IMR-90 (cell line): ENCODE measurements at regions not wholly inside any gene's neighbourhood (a gene's known extent, or its start where the extent isn't known, plus 50 kb on each side); places are given as distances from the start of the nearest gene placed in this dataset.

Source experiments
- ATAC-seq: fragments of 200-7000 bp; cut with Tn5 transposase; 2 replicates; pipeline ENCODE4 v1.9.1; 2020; ENCODE audit warnings: low read depth, mild to moderate bottlenecking, moderate library complexity
- BruUV-seq: library from RNA; stranded (reverse); fragments of 400-500 nt; replicated peaks from 2 replicates; lab custom pipeline; 2021; lab: Mats Ljungman, UMichigan
- CTCF ChIA-PET: fragments of 300-600 bp; formaldehyde crosslinking; extraction: SDS; loops from one replicate; lab custom pipeline; 2021; ENCODE audit warnings: antibody characterized with exemption; lab: Yijun Ruan, JAX
- POLR2A ChIA-PET: fragments of 300-600 bp; sonication (Branson Sonifier 250); formaldehyde crosslinking; loops from one replicate; lab custom pipeline; 2022; ENCODE audit warnings: antibody characterized with exemption; ENCODE audit not compliant: unreplicated experiment; lab: Charles Lee
- DNase-seq: peaks from one replicate; pipeline ENCODE4 v3.0.0; 2013
- H2AFZ ChIP-seq: replicated peaks from 2 replicates; pipeline ENCODE3; 2013; ENCODE audit warnings: low read length, mild to moderate bottlenecking; ENCODE audit not compliant: poor library complexity
- H2AK5ac ChIP-seq: 2 replicates; pipeline ENCODE4 v1.6.1; 2013; ENCODE audit warnings: low read depth, low read length, inconsistent platforms
- H2AK9ac ChIP-seq: replicated peaks from 2 replicates; pipeline ENCODE3; 2013; ENCODE audit warnings: mild to moderate bottlenecking, low read depth, low read length, moderate library complexity; ENCODE audit not compliant: poor library complexity
- H2BK120ac ChIP-seq: 2 replicates; pipeline ENCODE4 v1.6.1; 2013; ENCODE audit warnings: low read depth, low read length, inconsistent platforms
- H2BK15ac ChIP-seq: 3 replicates; pipeline ENCODE4 v1.6.1; 2013; ENCODE audit warnings: low read depth, low read length, inconsistent platforms
- H2BK20ac ChIP-seq: 2 replicates; pipeline ENCODE4 v1.6.1; 2013; ENCODE audit warnings: low read depth, mild to moderate bottlenecking, inconsistent platforms, low read length, moderate library complexity
- H2BK5ac ChIP-seq: 2 replicates; pipeline ENCODE4 v1.6.1; 2013; ENCODE audit warnings: mild to moderate bottlenecking, low read depth, low read length, inconsistent platforms; ENCODE audit not compliant: poor library complexity, severe bottlenecking
- H3K14ac ChIP-seq: replicated peaks from 2 replicates; pipeline ENCODE4 v1.6.1; 2013; ENCODE audit warnings: low read depth, low read length, inconsistent platforms
- H3K18ac ChIP-seq: 2 replicates; pipeline ENCODE4 v1.6.1; 2013; ENCODE audit warnings: low read depth, low read length, control low read depth
- H3K23ac ChIP-seq: 2 replicates; pipeline ENCODE4 v1.6.1; 2013; ENCODE audit warnings: low read depth, low read length, inconsistent platforms
- H3K27ac ChIP-seq: 2 replicates; pipeline ENCODE4 v1.5.1; 2013; ENCODE audit warnings: mild to moderate bottlenecking, control low read depth, low read length; ENCODE audit not compliant: insufficient read depth
- H3K27me3 ChIP-seq: 2 replicates; pipeline ENCODE4 v1.6.1; 2013; ENCODE audit warnings: low read length; ENCODE audit not compliant: control insufficient read depth, insufficient read depth
- H3K36me3 ChIP-seq: 2 replicates; pipeline ENCODE4 v1.6.1; 2013; ENCODE audit warnings: low read length, mixed read lengths; ENCODE audit not compliant: control insufficient read depth, insufficient read depth
- H3K4ac ChIP-seq: 2 replicates; pipeline ENCODE4 v1.6.1; 2013; ENCODE audit warnings: low read depth, low read length, inconsistent platforms
- H3K4me1 ChIP-seq: 2 replicates; pipeline ENCODE4 v1.6.1; 2013; ENCODE audit warnings: low read length, mixed read lengths; ENCODE audit not compliant: control insufficient read depth, insufficient read depth
- H3K4me2 ChIP-seq: 2 replicates; pipeline ENCODE4 v1.6.1; 2013; ENCODE audit warnings: low read depth, mild to moderate bottlenecking, control low read depth, low read length, moderate library complexity
- H3K4me3 ChIP-seq: 2 replicates; pipeline ENCODE4 v1.5.1; 2013; ENCODE audit warnings: low read depth, mild to moderate bottlenecking, control low read depth, low read length, moderate library complexity; ENCODE audit not compliant: insufficient read depth
- H3K56ac ChIP-seq: 2 replicates; pipeline ENCODE4 v1.6.1; 2013; ENCODE audit warnings: low read length, inconsistent platforms; ENCODE audit not compliant: insufficient read depth; ENCODE audit errors: extremely low read depth
- H3K79me1 ChIP-seq, 2 experiments: 2 replicates each; pipeline ENCODE4 v1.6.1; 2013; ENCODE audit warnings: low read length in 2 of 2, inconsistent platforms in 1 of 2, low read depth in 1 of 2
- H3K9ac ChIP-seq: 2 replicates; pipeline ENCODE4 v1.6.1; 2013; ENCODE audit warnings: low read depth, low read length, control low read depth
- H3K9me1 ChIP-seq: 2 replicates; pipeline ENCODE4 v1.6.1; 2013; ENCODE audit warnings: low read length, inconsistent platforms; ENCODE audit not compliant: insufficient read depth
- H3K9me3 ChIP-seq: 2 replicates; pipeline ENCODE4 v1.6.1; 2013; ENCODE audit warnings: low read length; ENCODE audit not compliant: control insufficient read depth, insufficient read depth
- H4K20me1 ChIP-seq: 2 replicates; pipeline ENCODE4 v1.6.1; 2013; ENCODE audit warnings: low read length, inconsistent platforms; ENCODE audit not compliant: insufficient read depth
- H4K5ac ChIP-seq: 2 replicates; pipeline ENCODE4 v1.6.1; 2013; ENCODE audit warnings: mild to moderate bottlenecking, low read depth, low read length, control low read depth
- H4K8ac ChIP-seq, 2 experiments: 2 replicates each; pipeline ENCODE4 v1.6.1; 2013; ENCODE audit warnings: low read depth in 2 of 2, low read length in 2 of 2, control low read depth in 1 of 2, inconsistent platforms in 1 of 2
- H4K91ac ChIP-seq: 2 replicates; pipeline ENCODE4 v1.6.1; 2013; ENCODE audit warnings: low read depth, low read length, inconsistent platforms; ENCODE audit not compliant: insufficient read depth
- BHLHE40 ChIP-seq: fragments of 150-350 bp; IDR thresholded peaks from 2 replicates; pipeline ENCODE4 v1.6.1; 2016; ENCODE audit warnings: mild to moderate bottlenecking, low read depth, low read length
- CTCF ChIP-seq: conservative IDR thresholded peaks from 2 replicates; pipeline ENCODE4 v1.5.1; 2012; ENCODE audit warnings: mild to moderate bottlenecking, low read depth, low read length, improper control_type of control experiment
- FOS ChIP-seq: fragments of 150-350 bp; IDR thresholded peaks from 2 replicates; pipeline ENCODE4 v1.6.1; 2016; ENCODE audit warnings: low read depth, low read length
- MAFK ChIP-seq: IDR thresholded peaks from 2 replicates; pipeline ENCODE4 v1.6.1; 2012; ENCODE audit warnings: low read depth, low read length, improper control_type of control experiment
- POLR2A ChIP-seq: IDR thresholded peaks from 2 replicates; pipeline ENCODE4 v1.6.1; 2012; ENCODE audit warnings: mild to moderate bottlenecking, low read depth, low read length
- RAD21 ChIP-seq: IDR thresholded peaks from 2 replicates; pipeline ENCODE4 v1.6.1; 2012; ENCODE audit warnings: low read length, improper control_type of control experiment
- RCOR1 ChIP-seq: IDR thresholded peaks from 2 replicates; pipeline ENCODE4 v1.6.1; 2012; ENCODE audit warnings: mild to moderate bottlenecking, low read length, improper control_type of control experiment; ENCODE audit not compliant: insufficient replicate concordance
- RFX5 ChIP-seq: IDR thresholded peaks from 2 replicates; pipeline ENCODE4 v1.8.0; 2012; ENCODE audit warnings: low read depth, mild to moderate bottlenecking, low read length, moderate library complexity
- SMC3 ChIP-seq: fragments of 150-350 bp; IDR thresholded peaks from 2 replicates; pipeline ENCODE4 v1.6.1; 2016; ENCODE audit warnings: low read depth, mild to moderate bottlenecking, antibody characterized with exemption, low read length, moderate library complexity
- USF2 ChIP-seq: fragments of 150-350 bp; IDR thresholded peaks from 2 replicates; pipeline ENCODE4 v1.6.1; 2017; ENCODE audit warnings: mild to moderate bottlenecking, antibody characterized with exemption, low read length, low read depth
- WGBS, 2 experiments: methylation state at CpG; one replicate each; pipeline versions ENCODE4 v1.1.5 to v1.1.7; 2013; ENCODE audit warnings: missing lambda C conversion rate in 2 of 2; ENCODE audit not compliant: insufficient read length in 1 of 2; ENCODE audit errors: extremely low coverage in 2 of 2; 5-methylcytosine and 5-hydroxymethylcytosine counted together
- dilution Hi-C: fragments of 300-500 bp; cut with HindIII; formaldehyde crosslinking; loops from one replicate; pipeline ENCODE4 v1.14.3; 2018; ENCODE audit warnings: low sequenced_read_pairs; ENCODE audit not compliant: unreplicated experiment
- in situ Hi-C: fragments of 300-500 bp; cut with MboI; formaldehyde crosslinking; loops from 3 replicates; pipeline ENCODE4 v1.14.3; 2019; ENCODE audit warnings: low sequenced_read_pairs, inconsistent platforms, mixed read lengths
- intact Hi-C: fragments of 100-400 bp; cut with micrococcal nuclease; formaldehyde crosslinking; loops from 2 replicates; pipeline ENCODE4 v1.10.0; 2022
- TF ChIP-seq, protein P1 (sequence below): fragments of 150-350 bp; IDR thresholded peaks from 2 replicates; pipeline ENCODE4 v1.6.1; 2016; ENCODE audit warnings: low read depth, mild to moderate bottlenecking, low read length, moderate library complexity, borderline replicate concordance

GRCh38 chr6:22372922-22373321 is 76.1 kb upstream of the PRL start:
- H3K56ac ChIP-seq, result no peak overlapping the region
- H2AFZ ChIP-seq, result no peak overlapping the region
- H2BK120ac ChIP-seq, result no peak overlapping the region
- H4K8ac ChIP-seq, result no peak overlapping the region
- no peak overlapping the region for H3K4me3 ChIP-seq
- H3K4me1 ChIP-seq, result no peaks in the 10 kb centered on the region
- no peak overlapping the region for H3K23ac ChIP-seq
- no CpG with 5 or more reads among the region's 2 CpGs for WGBS, 2 experiments
- H3K9me1 ChIP-seq, result no peaks in the 10 kb centered on the region
- H3K9ac ChIP-seq, result no peak overlapping the region
- no peak overlapping the region for H2AK5ac ChIP-seq
- dilution Hi-C loops, result no loop called here
- H2BK5ac ChIP-seq, result no peak overlapping the region
- H3K9me3 ChIP-seq, result no peaks in the 10 kb centered on the region
- POLR2A ChIA-PET, result interaction anchor here (0.6 kb wide), 1 partner anchor 386 kb away, joined by 4 read pairs; no protein-coding TSS in a partner anchor
- H3K27me3 ChIP-seq, result no peaks in the 10 kb centered on the region
- no peak overlapping the region for H3K18ac ChIP-seq
- no peaks in the 10 kb centered on the region for H3K36me3 ChIP-seq
- no peak overlapping the region for H2BK20ac ChIP-seq
- no peak overlapping the region for H2AK9ac ChIP-seq
- no peak overlapping the region for H3K4me2 ChIP-seq
- no peak overlapping the region for H4K91ac ChIP-seq
- in situ Hi-C loops, result no loop called here
- no peak for TF ChIP-seq RAD21
- TF ChIP-seq CTCF, result no peak
- TF ChIP-seq POLR2A, result no peak
- TF ChIP-seq MAFK, result no peak
- no peak for TF ChIP-seq RFX5
- TF ChIP-seq FOS, result no peak
- no peak for TF ChIP-seq RCOR1
- no peak for TF ChIP-seq SMC3
- TF ChIP-seq BHLHE40, result no peak
- no peak for TF ChIP-seq USF2
- TF ChIP-seq, protein P1, sequence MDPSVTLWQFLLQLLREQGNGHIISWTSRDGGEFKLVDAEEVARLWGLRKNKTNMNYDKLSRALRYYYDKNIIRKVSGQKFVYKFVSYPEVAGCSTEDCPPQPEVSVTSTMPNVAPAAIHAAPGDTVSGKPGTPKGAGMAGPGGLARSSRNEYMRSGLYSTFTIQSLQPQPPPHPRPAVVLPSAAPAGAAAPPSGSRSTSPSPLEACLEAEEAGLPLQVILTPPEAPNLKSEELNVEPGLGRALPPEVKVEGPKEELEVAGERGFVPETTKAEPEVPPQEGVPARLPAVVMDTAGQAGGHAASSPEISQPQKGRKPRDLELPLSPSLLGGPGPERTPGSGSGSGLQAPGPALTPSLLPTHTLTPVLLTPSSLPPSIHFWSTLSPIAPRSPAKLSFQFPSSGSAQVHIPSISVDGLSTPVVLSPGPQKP, result no peak
- BruUV-seq, result no TSS peak
- no peak overlapping the region for H4K5ac ChIP-seq
- ATAC-seq, result no peak
- H3K79me1 ChIP-seq, result no peaks in the 10 kb centered on the region
- no peak for DNase-seq
- H2BK15ac ChIP-seq, result no peak overlapping the region
- no peak overlapping the region for H3K27ac ChIP-seq
- no peaks in the 10 kb centered on the region for H4K20me1 ChIP-seq
- no peak overlapping the region for H3K4ac ChIP-seq
- no peak overlapping the region for H3K14ac ChIP-seq
- CTCF ChIA-PET, result no interaction called here
- intact Hi-C loops, result no loop called here
